GM12801 (cell line): ENCODE measurements at regions not wholly inside any gene's neighbourhood (a gene's known extent, or its start where the extent isn't known, plus 50 kb on each side); places are given as distances from the start of the nearest gene placed in this dataset.

ENCODE experiments used
- CTCF ChIP-seq: IDR thresholded peaks from one replicate; pipeline ENCODE4 v1.5.1; 2011; ENCODE audit warnings: control low read depth; ENCODE audit not compliant: insufficient read length; ENCODE audit errors: extremely low read depth

DNA sequence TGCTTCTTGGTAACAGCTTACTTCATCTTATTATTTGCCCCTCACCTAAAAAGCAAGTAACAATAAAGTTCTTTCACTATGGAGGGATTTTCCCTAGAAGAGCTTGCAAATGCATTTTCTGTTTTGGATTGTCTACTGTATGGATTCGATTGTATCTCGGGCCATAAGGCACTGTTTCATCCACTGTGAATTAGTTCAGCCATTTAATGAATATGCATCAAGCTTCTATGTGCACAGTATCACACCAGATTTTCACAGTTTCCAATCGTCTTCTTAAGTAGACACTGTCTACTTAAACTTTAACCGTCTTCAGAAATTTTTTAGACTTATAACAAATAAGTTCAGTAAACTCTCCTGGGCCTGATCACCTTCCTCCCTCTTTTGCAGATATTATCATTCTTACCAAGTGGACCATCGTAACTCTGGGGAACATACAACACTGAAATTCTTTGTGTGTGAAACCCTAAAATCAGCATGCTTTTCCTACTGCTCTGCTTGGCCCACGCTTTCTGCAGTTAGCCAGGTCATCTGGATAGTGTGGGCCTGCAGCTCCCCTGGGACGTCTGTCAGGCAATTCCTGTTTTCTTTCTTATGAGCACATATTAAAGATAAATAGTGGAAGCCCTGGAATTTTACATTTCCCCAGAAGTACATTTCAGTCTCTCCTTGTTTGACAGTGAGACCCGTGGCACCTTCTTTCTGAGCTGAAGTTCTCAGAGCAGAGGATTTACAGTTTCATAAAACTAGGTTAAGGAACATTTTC, 136.5 kb upstream of the PDE10A start:
- TF ChIP-seq CTCF: no peak

- TF ChIP-seq CTCF: no peak
These were observed 135.9 kb upstream of the PDE10A start for GRCh38 chr6:165798991-165799390.

DNA sequence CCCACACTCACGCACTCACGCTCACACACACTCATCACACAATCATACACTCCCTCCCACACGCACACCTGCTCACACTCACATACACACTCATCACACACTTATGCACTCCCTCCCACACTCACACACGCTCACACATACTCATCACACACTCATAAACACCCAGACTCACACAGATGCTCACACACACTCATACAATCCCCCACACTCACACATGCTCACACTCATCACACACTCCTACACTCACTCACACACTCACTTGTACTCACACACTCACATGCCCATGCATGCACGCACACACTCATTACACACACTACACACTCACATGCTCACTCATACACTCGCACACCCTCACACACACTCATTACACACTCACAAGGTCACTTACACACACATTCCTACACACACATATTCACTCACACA, 131.1 kb upstream of the PDE10A start:
- no peak for TF ChIP-seq CTCF

GRCh38 chr6:165793287-165793825, 130.3 kb upstream of the PDE10A start:
- no peak for TF ChIP-seq CTCF

DNA sequence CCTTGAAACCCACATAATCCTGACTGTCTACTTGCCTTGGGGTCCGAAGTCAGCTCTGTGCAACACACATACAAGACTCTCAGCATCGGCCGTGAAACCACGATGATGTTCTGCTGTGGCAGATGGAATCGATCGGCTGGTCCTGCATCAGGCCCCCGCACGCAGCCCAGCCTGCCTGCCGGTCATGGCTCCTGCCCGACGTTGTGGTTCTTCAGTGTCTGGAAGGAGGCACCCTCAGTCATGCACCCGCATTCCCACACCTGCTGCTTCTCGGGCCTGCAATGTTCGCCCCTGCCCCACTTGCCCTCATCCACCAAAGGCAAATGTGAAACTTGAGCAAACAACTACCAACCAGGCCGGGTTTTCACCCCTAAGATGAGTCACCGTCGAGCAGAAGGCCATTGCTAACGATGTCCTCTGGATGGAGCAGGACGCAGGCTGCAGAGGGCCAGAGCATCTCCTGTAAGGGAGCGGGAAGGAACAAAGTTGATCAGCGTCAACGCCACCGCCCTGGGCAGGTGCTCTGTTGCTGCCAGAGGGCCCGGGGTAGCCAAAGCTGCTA, 128.9 kb upstream of the PDE10A start:
- no peak for TF ChIP-seq CTCF

DNA sequence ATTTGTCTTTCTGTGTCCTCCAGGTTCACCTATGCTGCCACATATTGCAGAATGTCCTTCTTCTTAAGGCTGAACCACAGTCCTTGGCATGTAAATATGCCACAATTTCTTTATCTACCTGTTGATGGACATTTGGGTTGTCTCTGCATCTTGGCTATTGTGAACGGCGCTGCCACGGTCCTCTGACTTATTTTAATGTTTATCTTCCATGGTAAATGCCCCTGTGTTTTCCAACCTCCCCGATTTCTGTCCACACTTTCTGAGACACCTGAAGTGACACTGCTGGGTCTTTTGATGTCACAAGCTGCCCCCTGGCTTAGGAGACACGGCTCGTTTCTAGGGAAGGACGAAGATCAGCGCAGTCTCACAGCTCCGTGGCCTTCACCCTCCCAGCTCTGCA, 128.3 kb upstream of the PDE10A start:
- no peak for TF ChIP-seq CTCF

DNA sequence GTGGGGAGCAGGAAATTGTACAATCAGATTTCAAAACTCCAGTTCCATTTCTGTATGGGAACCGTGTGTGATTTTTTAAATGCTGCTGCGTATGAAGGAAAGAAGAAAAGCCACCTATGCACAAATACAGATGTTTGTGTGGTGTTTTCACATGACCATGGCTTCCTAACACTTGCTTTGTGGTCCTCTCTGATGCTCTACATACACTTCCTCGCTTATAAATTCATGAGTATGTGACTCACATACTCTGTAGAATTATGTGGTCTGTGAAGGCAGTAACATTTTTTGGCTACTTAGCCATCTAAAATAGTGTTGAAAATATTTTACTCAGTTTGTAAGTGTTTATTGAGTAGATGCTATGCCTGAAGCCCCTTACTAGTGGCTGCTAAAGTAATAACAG, 119.8 kb upstream of the PDE10A start:
- TF ChIP-seq CTCF: no peak
